GM21529 (cell line): ENCODE measurements at regions not wholly inside any gene's neighbourhood (a gene's known extent, or its start where the extent isn't known, plus 50 kb on each side); places are given as distances from the start of the nearest gene placed in this dataset.

ENCODE experiments used
- ATAC-seq: cut with Tn5 transposase; IDR thresholded peaks from one replicate; pipeline ENCODE4 v1.9.1; 2021; ENCODE audit not compliant: unreplicated experiment

GRCh38 chr9:89655990-89656657, 51.3 kb downstream of the GADD45G start:
- no peak for ATAC-seq

GRCh38 chr9:89657295-89657694, 52.5 kb downstream of the GADD45G start:
- ATAC-seq: no peak

GRCh38 chr9:89657765-89658164, 53.0 kb downstream of the GADD45G start:
- peak; percentile 67 for ATAC-seq

GRCh38 chr9:89658401-89658800, 53.6 kb downstream of the GADD45G start:
- no peak for ATAC-seq

DNA sequence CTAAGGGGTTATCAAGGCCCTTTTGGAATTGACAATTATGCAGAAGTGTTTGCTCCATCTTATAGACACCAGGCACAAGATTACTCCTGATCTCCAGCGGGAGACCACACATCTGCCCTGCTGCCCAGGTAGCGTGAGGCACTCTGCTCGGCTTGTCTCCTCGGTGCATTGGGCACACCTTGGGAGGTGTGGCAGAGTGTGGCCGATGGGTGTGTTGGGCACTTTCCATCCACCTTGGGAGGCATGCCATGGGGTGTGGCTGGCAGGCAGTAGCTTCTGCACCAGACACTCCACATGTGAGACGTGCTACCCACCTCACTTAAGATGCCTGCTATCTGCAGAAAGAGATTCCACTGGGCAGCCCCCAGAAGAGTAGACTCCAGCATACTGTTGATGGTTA, 54.1 kb downstream of the GADD45G start:
- ATAC-seq: no peak

DNA sequence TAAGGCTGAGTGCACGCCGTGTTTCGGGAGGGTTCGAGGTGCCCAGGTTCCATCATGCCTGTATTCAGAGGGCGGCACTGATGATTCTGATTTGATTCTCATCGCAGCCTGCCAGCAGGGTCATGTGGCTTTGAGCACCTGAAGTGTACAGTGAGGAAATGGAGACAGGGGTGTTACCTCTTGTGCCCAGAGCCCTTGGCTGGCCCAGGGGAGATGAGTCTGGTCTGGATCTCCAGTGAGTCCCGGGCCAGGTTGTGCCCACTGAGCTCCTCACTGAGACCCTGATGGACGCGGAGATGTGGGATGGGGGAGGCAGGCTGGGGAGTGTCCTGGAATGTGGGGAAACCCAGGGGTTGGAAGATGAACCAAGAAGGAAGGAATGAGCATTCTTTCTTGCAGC, 54.7 kb downstream of the GADD45G start:
- ATAC-seq: no peak

DNA sequence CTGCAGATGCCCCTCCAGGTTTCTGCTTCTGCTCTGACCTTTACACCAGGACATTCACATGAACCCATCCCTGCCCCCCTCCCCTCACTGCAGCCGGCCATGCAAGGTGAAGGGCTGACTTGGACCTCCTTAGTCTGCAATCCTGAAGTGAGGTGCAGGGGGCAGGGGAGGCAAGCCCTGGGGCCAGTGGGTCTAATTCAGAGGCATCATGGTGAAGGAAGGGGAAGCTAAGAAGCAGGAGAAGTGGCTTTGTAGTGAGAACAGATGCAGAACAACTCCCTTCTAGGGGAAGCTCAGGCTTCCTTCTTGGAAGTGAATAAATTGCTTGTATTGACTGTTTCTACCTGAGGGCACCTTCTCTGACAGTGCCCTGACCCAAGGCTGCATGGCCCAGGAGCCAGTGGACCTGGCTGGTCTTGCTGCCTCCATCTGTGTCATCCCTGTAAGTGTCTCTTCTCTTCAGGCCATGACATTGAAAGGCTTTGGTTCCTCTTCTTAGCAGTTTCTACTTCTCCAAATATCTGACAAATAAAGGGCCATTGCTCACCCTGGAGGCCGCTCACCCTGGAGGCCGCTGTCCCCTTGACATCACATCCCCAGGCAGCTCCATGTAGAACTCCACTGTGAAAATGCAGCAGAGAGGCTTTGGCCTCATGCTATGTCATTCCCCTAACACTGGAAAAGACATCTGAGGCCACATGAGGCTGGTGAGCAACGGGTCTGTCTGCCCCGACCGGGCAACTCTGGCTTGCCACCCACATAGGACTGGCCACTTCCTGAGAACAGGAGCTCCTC, 55.3 kb downstream of the GADD45G start:
- no peak for ATAC-seq

GRCh38 chr9:89661391-89661949, 56.7 kb downstream of the GADD45G start:
- no peak for ATAC-seq

- ATAC-seq: no peak
Measured at GRCh38 chr9:89661956-89662717, 57.3 kb downstream of the GADD45G start.

DNA sequence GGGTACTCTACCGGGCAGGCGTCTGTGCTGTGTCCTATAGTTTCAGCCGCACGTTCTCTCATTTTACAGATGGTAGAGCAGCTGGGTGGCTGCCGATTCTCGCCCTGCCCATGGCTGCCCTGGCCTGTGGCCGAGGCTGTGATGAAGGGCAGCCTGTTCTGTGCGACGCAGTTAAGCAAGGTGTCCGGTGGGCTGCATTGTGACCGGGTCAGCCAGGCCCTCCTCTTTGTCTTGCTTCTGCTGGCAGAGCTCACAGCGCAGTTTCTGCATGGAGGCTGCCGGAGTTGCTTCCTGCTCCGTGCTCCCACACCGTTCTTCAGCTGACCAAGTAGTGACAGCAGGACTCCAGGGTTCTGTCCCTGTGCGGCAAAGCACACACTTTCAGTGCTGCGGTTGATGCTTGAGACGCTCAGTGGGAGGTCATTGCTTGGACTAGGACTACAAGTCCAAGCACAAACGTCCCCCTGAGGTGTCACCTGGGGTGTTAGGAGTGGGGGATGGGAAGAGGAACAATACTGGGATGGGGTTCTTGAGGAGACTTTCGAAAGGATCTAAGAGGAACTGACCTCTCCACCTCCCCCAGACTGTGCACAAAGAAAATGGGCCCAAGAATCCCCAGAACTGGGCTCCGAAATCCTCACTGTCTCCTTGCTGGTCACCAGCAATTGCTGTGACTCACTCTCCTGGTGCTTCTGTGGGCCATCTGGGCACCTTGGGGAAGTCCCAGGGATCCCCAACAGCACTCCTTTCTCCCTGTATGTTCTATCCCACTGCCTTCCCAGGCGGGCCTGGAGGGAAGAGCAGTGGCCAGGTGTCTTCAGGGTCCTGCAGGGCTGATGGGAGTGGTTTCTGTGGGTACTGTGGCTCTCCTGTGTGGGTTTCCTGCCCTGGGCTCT, 58.2 kb downstream of the GADD45G start:
- ATAC-seq: no peak

DNA sequence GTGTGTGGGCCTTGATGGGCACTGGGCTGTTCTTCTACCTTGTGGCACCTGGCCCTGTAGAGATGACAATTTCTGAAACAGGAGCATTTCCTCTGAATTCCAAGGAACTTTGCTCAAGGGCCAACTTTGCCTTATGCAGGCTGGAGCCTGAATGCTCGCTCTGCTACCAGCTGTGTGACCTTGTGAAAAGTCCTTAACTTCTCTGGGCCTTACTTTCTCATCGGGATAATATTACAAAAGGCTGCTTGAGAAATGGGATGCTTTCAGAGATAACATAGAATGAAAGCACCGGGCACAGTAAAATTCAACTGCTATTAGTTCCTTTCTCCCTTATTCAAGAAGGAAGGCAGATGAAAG, 58.8 kb downstream of the GADD45G start:
- ATAC-seq: no peak

DNA sequence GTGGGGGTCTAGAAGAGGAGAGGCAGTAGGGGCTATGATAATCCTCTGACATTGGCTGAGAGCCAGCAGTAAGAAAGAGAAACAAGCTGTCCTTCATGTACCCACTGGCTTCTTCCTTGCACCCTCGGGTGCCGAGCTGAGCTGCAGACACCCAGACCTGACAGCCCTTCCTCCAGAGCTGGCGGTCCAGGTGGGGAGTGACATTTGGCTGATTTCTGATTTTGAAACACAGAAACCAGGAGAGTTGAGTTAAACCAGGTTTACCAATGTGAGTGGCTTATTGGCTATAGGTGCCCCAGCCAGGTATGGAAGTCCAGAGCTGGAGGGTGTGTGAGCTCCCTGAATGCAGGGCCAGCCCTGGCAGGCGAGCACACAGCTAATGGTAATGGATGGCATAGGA, 59.2 kb downstream of the GADD45G start:
- ATAC-seq: no peak

GRCh38 chr9:89664896-89665329, 60.1 kb downstream of the GADD45G start:
- no peak for ATAC-seq

GRCh38 chr9:89666364-89666763, 61.6 kb downstream of the GADD45G start:
- no peak for ATAC-seq

DNA sequence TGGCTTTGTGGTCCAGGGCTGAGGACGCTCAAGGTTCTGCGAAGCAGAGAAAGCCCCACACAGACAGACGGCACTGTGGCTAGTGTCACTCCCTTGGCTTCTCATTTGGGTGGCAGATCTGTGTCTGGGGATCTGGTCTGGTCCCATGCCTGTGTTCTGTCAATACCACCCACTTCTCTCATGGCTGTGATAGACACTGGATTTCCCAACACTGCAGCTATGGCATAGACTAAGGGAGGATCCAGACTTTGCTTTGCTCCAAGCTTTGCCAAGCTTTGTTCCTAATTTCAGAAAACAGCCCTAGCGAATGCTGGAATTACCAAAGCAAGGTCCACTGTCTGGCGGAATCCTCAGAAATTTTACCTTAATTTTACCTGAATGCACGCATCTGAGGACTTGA, 62.1 kb downstream of the GADD45G start:
- ATAC-seq: no peak

- ATAC-seq: no peak
Measured at GRCh38 chr9:89667726-89668125, 62.9 kb downstream of the GADD45G start.

DNA sequence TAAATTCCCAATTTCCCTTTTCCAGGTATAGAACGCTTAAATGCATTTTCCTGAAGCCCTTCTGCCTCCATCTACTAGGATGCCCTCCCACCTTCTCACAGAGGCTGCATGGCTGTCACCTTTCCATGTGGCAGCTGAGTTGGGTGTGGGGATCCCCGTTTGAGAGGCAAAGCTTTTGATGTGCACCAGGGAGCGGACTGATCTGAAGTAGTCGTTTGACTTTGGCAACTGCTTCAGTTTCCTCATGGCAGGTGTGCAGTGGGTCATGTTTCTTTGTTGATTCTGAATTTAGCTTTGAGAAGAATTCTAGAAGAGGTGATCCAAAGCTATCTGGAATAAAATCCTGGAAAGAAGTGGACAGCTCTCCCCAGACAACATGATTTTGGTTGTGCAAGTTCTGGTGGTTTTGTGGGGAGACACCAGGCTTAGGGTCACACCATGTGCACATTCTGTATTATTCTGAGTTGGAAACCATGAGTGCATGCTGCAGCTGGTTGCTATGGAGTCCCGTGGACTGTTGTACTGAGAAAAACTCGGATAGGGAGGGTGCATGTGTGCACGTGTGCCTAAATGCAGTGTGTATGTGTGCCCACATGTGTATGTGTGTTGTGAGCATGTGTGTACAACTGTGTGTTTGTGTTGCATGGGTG, 63.5 kb downstream of the GADD45G start:
- no peak for ATAC-seq

DNA sequence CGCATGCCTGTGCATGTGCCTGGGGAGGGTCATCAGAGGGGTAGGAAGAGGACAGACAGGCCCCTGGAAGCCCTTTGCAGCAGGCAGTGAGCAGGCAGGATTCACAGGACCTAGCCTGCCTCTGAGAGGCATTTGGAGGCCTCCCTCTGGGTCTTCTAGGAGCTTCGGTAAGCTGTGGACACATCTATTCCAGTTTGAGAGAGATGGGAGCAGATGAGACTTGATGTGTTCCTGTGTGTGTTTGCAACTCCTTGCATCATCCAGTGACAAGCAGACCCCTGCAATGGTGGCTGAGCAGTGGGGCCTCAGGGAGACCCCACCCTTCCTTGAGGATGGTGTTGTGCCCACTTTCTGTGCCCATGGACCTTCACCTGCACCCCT, 64.0 kb downstream of the GADD45G start:
- no peak for ATAC-seq

DNA sequence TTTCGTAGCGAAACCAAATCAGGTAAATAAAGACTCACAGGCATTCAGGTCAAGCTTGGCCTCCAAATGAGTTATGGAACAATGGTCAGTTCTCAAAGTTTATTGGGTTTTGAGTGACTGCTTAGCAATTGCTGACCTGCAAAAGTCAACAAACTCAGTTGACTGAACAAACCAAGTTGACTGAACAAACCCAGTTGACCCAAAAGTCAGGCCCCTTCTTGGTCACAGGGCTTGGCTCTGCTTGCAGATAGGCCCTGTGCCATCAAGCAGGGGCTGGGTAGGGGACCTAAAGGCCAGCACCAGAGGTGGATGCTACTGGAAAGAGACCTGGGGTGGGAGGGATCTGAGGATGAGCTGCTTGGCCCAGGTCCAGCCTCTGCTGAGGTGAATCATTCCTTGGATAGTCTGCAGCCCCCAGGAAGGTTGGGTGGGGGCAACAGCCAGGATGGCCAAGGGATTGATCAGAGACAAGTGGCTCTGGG, 64.6 kb downstream of the GADD45G start:
- ATAC-seq: no peak

DNA sequence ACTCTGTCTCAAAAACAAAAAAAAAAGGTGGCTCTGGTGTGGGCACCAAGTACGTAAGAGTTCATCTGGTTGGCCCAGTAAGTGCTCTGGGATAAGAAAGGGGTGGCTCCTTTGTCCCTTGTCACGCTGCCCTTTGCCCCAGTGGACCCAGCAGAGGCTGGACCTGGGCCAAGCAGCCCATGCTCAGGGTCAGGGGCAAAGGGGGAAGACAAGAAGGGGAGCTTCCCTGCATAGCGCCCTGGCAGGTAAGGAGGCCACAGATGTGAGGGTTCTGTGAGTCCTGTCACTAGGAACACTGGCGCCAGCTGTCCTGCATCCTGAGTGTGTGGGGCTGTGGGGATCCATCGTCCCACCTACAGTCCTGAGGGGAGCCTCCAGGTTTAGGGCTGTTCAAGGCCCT, 65.3 kb downstream of the GADD45G start:
- no peak for ATAC-seq
